ENCODE measurements at regions not wholly inside any gene's neighbourhood (a gene's known extent, or its start where the extent isn't known, plus 50 kb on each side); places are given as distances from the start of the nearest gene placed in this dataset.

GRCh38 chrX:3815896-3816664, 102.6 kb upstream of the PRKX start:
- Histone ChIP-seq H3K27me3 (no peaks in the 10 kb centered on the region), H3K36me3 (no peaks in the 10 kb centered on the region), H3K4me1 (peaks cover 0 to 22% (median 3%) of the 10 kb centered on the region in 4 donors), H3K27ac (peak overlapping the region; percentile 93 to 99 (median 95)), H3K4me3 (peak overlapping the region; percentile 69 to 90 (median 74)), H3K9me3 (no peaks in the 10 kb centered on the region)
- intact Hi-C loops (cut with DNase I), result loop anchor here (10.0 kb wide), 5 partner anchors 101 to 1491 kb away; partner anchors contain the start of gene PRKX
- peak; percentile 84 for DNase-seq
- WGBS, 2 donors, result 0 to 1% methylated on average over 50 of the region's 50 CpGs
- TF ChIP-seq POLR2AphosphoS5 (IDR thresholded peaks at IDR 0.05) (no peak), POLR2A (IDR thresholded peaks at IDR 0.05) (no peak), EP300 (IDR thresholded peaks at IDR 0.05) (no peak)
- TF ChIP-seq, protein P1, sequence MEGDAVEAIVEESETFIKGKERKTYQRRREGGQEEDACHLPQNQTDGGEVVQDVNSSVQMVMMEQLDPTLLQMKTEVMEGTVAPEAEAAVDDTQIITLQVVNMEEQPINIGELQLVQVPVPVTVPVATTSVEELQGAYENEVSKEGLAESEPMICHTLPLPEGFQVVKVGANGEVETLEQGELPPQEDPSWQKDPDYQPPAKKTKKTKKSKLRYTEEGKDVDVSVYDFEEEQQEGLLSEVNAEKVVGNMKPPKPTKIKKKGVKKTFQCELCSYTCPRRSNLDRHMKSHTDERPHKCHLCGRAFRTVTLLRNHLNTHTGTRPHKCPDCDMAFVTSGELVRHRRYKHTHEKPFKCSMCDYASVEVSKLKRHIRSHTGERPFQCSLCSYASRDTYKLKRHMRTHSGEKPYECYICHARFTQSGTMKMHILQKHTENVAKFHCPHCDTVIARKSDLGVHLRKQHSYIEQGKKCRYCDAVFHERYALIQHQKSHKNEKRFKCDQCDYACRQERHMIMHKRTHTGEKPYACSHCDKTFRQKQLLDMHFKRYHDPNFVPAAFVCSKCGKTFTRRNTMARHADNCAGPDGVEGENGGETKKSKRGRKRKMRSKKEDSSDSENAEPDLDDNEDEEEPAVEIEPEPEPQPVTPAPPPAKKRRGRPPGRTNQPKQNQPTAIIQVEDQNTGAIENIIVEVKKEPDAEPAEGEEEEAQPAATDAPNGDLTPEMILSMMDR (IDR thresholded peaks at IDR 0.05), result no peak

- H3K27me3 ChIP-seq, result no peaks in the 10 kb centered on the region
- H3K9me3 ChIP-seq, result no peaks in the 10 kb centered on the region
- H3K4me3 ChIP-seq, result no peak overlapping the region
- 25 to 68% methylated on average over 16 of the region's 16 CpGs for WGBS, 2 donors
- no peaks in the 10 kb centered on the region for H3K36me3 ChIP-seq
- intact Hi-C loops (cut with DNase I), result loop anchor here (10.0 kb wide), 5 partner anchors 97 to 1487 kb away; partner anchors contain the start of gene PRKX
- no peak overlapping the region for H3K27ac ChIP-seq
- H3K4me1 ChIP-seq, result peaks cover 0 to 17% (median 1%) of the 10 kb centered on the region in 4 donors
- no peak for DNase-seq
- TF ChIP-seq POLR2AphosphoS5 (IDR thresholded peaks at IDR 0.05) (no peak), EP300 (IDR thresholded peaks at IDR 0.05) (no peak), POLR2A (IDR thresholded peaks at IDR 0.05) (no peak)
- TF ChIP-seq, protein P1 (IDR thresholded peaks at IDR 0.05), result peak in 1 of 4 experiments; percentile 40
These were observed 98.2 kb upstream of the PRKX start for GRCh38 chrX:3811331-3812311.

- Histone ChIP-seq H3K4me1 (no peaks in the 10 kb centered on the region), H3K36me3 (no peaks in the 10 kb centered on the region), H3K27me3 (no peaks in the 10 kb centered on the region), H3K4me3 (no peak overlapping the region), H3K9me3 (no peaks in the 10 kb centered on the region), H3K27ac (no peak overlapping the region)
- no peak for DNase-seq
- 24 to 60% methylated on average over 4 of the region's 4 CpGs for WGBS, 2 donors
- intact Hi-C loops (cut with DNase I), result no loop called here
- TF ChIP-seq, protein P1 (IDR thresholded peaks at IDR 0.05), result no peak
- TF ChIP-seq POLR2AphosphoS5 (IDR thresholded peaks at IDR 0.05) (no peak), POLR2A (IDR thresholded peaks at IDR 0.05) (no peak), EP300 (IDR thresholded peaks at IDR 0.05) (no peak)
These were observed 94.5 kb upstream of the PRKX start for GRCh38 chrX:3807906-3808305.

GRCh38 chrX:3806630-3807029, 93.2 kb upstream of the PRKX start:
- H3K27ac ChIP-seq, result no peak overlapping the region
- TF ChIP-seq POLR2AphosphoS5 (IDR thresholded peaks at IDR 0.05), result no peak
- TF ChIP-seq POLR2A (IDR thresholded peaks at IDR 0.05), result no peak
- TF ChIP-seq, protein P1 (IDR thresholded peaks at IDR 0.05), result no peak
- no peak for TF ChIP-seq EP300 (IDR thresholded peaks at IDR 0.05)
- H3K4me1 ChIP-seq, result no peaks in the 10 kb centered on the region
- H3K4me3 ChIP-seq, result no peak overlapping the region
- no peak for DNase-seq
- H3K36me3 ChIP-seq, result no peaks in the 10 kb centered on the region
- 17 to 31% methylated on average over 10 of the region's 10 CpGs for WGBS, 2 donors
- intact Hi-C loops (cut with DNase I), result no loop called here
- no peaks in the 10 kb centered on the region for H3K27me3 ChIP-seq
- no peaks in the 10 kb centered on the region for H3K9me3 ChIP-seq

Measured in sigmoid colon (tissue), 6 donors.